HCT116 (cell line): ENCODE measurements at regions not wholly inside any gene's neighbourhood (a gene's known extent, or its start where the extent isn't known, plus 50 kb on each side); places are given as distances from the start of the nearest gene placed in this dataset.

Source experiments
- ATAC-seq: fragments of 200-7000 bp; cut with Tn5 transposase; 2 replicates; pipeline ENCODE4 v1.9.1; 2020; ENCODE audit warnings: mild to moderate bottlenecking, moderate library complexity
- BruUV-seq: library from RNA; stranded (reverse); fragments of 400-500 nt; replicated peaks from 2 replicates; lab custom pipeline; 2021; lab: Mats Ljungman, UMichigan
- CTCF ChIA-PET: fragments of 300-600 bp; sonication (Branson Sonifier 250); formaldehyde crosslinking; loops from one replicate; lab custom pipeline; 2021; ENCODE audit warnings: antibody characterized with exemption; lab: Charles Lee
- POLR2A ChIA-PET: fragments of 300-600, 350-600 bp; sonication (Branson Sonifier 250); formaldehyde crosslinking; loops from one replicate; lab custom pipeline; 2021; ENCODE audit warnings: antibody characterized with exemption; lab: Charles Lee
- RAD21 ChIA-PET, 2 experiments: fragments of 300-600 bp; sonication (Branson Sonifier 250); formaldehyde crosslinking; loops; one replicate each; lab custom pipeline; 2023; ENCODE audit warnings: low total read pairs in 2 of 2; ENCODE audit not compliant: uncharacterized antibody in 2 of 2, unreplicated experiment in 2 of 2, low non-redundant PET in 1 of 2; lab: Charles Lee
- DNase-seq: peaks from one replicate; pipeline ENCODE4 v3.0.0-alpha.2; 2010; ENCODE audit warnings: low read depth, low spot score
- H2AFZ ChIP-seq: fragments of 200-600 bp; shearing (Covaris generic), sonication (generic); 2 replicates; pipeline ENCODE4 v1.6.1; 2017; ENCODE audit warnings: low read depth, mixed run types, mixed read lengths, antibody characterized with exemption, low read length; ENCODE audit not compliant: poor library complexity, severe bottlenecking
- H3K27ac ChIP-seq: 2 replicates; pipeline ENCODE4 v1.5.1; 2012; ENCODE audit warnings: low read depth, low read length
- H3K27me3 ChIP-seq: fragments of 200-600 bp; sonication (generic); 2 replicates; pipeline ENCODE4 v1.6.1; 2016; ENCODE audit warnings: mixed run types, low read length, mixed read lengths; ENCODE audit not compliant: insufficient read depth
- H3K36me3 ChIP-seq, 2 experiments: fragments of 200-500 bp in 1 of 2; fragments of 200-600 bp in 1 of 2; sonication (Bioruptor generic) in 1 of 2; sonication (generic) in 1 of 2; 2 replicates each; pipeline versions ENCODE4 v1.5.1 to v1.6.1; 2014 to 2016; ENCODE audit warnings: low read length in 2 of 2, inconsistent platforms in 1 of 2, mixed read lengths in 1 of 2, mixed run types in 1 of 2; ENCODE audit not compliant: insufficient read depth in 2 of 2, control insufficient read depth in 1 of 2
- H3K4me1 ChIP-seq, 2 experiments: fragments of 200-600 bp in 1 of 2; sonication (generic) in 1 of 2; 2 replicates each; pipeline versions ENCODE4 v1.5.1 to v1.6.1; 2012 to 2017; ENCODE audit warnings: low read length in 2 of 2, inconsistent platforms in 1 of 2, mild to moderate bottlenecking in 1 of 2, mixed read lengths in 1 of 2, mixed run types in 1 of 2, moderate library complexity in 1 of 2; ENCODE audit not compliant: insufficient read depth in 2 of 2, control insufficient read depth in 1 of 2
- H3K4me2 ChIP-seq: fragments of 200-600 bp; sonication (generic); 2 replicates; pipeline ENCODE4 v1.6.1; 2017; ENCODE audit warnings: mixed run types, low read length, mixed read lengths
- H3K4me3 ChIP-seq, 2 experiments: fragments of 200-600 bp in 1 of 2; sonication (generic) in 1 of 2; replicated peaks in 1 of 2; 2 replicates each; pipeline ENCODE4 v1.5.1; 2011 to 2016; ENCODE audit warnings: low read length in 2 of 2, control low read depth in 1 of 2, low read depth in 1 of 2, mild to moderate bottlenecking in 1 of 2, mixed read lengths in 1 of 2, mixed run types in 1 of 2
- H3K79me2 ChIP-seq: fragments of 200-600 bp; sonication (generic); 2 replicates; pipeline ENCODE4 v1.6.1; 2017; ENCODE audit warnings: mild to moderate bottlenecking, mixed run types, low read length, moderate library complexity, mixed read lengths; ENCODE audit not compliant: insufficient read depth
- H3K9ac ChIP-seq: fragments of 200-600 bp; sonication (generic); 2 replicates; pipeline ENCODE4 v1.6.1; 2016; ENCODE audit warnings: low read length, mixed read lengths
- H3K9me2 ChIP-seq: fragments of 200-600 bp; sonication (generic), shearing (Covaris generic); 2 replicates; pipeline ENCODE4 v1.6.1; 2017; ENCODE audit warnings: mixed run types, mild to moderate bottlenecking, moderate library complexity; ENCODE audit not compliant: insufficient read depth
- H3K9me3 ChIP-seq, 2 experiments: fragments of 200-500 bp in 1 of 2; fragments of 200-600 bp in 1 of 2; sonication (Bioruptor generic) in 1 of 2; sonication (generic) in 1 of 2; 2 replicates each; pipeline ENCODE4 v1.6.1; 2014 to 2017; ENCODE audit warnings: low read length in 2 of 2, mixed read lengths in 2 of 2, inconsistent platforms in 1 of 2, low read depth in 1 of 2, mild to moderate bottlenecking in 1 of 2, mixed run types in 1 of 2, moderate library complexity in 1 of 2; ENCODE audit not compliant: control insufficient read depth in 1 of 2, insufficient read depth in 1 of 2
- H4K20me1 ChIP-seq: fragments of 200-600 bp; sonication (generic), shearing (Covaris generic); 2 replicates; pipeline ENCODE4 v1.6.1; 2017; ENCODE audit warnings: mixed run types, mild to moderate bottlenecking, moderate library complexity; ENCODE audit not compliant: insufficient read depth
- ATF3 ChIP-seq: IDR thresholded peaks from 2 replicates; pipeline ENCODE4 v1.6.1; 2012
- CEBPB ChIP-seq: IDR thresholded peaks from 2 replicates; pipeline ENCODE4 v1.6.1; 2012; ENCODE audit warnings: low read depth
- EGR1 ChIP-seq: IDR thresholded peaks from 2 replicates; pipeline ENCODE4 v1.6.1; 2012; ENCODE audit warnings: low read depth
- EZH2 ChIP-seq: fragments of 200-600 bp; sonication (generic); IDR thresholded peaks from 2 replicates; pipeline ENCODE4 v1.6.1; 2017; ENCODE audit warnings: antibody characterized with exemption, mixed run types
- EZH2phosphoT487 ChIP-seq: fragments of 200-600 bp; IDR thresholded peaks from 2 replicates; pipeline ENCODE4 v1.6.1; 2018; ENCODE audit warnings: antibody characterized with exemption, borderline replicate concordance
- FOSL1 ChIP-seq: IDR thresholded peaks from 2 replicates; pipeline ENCODE4 v1.6.1; 2012; ENCODE audit warnings: low read depth
- JUND ChIP-seq: IDR thresholded peaks from 2 replicates; pipeline ENCODE4 v1.6.1; 2012
- MAX ChIP-seq: IDR thresholded peaks from 2 replicates; pipeline ENCODE4 v1.6.1; 2012
- POLR2AphosphoS5 ChIP-seq: IDR thresholded peaks from 2 replicates; pipeline ENCODE4 v1.6.1; 2011; ENCODE audit warnings: mild to moderate bottlenecking, low read depth, low read length, moderate library complexity
- SIN3A ChIP-seq: IDR thresholded peaks from 2 replicates; pipeline ENCODE4 v1.6.1; 2012; ENCODE audit warnings: low read depth
- SP1 ChIP-seq: IDR thresholded peaks from 2 replicates; pipeline ENCODE4 v1.6.1; 2012; ENCODE audit warnings: low read depth
- TCF7L2 ChIP-seq: IDR thresholded peaks from 2 replicates; pipeline ENCODE4 v1.7.0; 2011; ENCODE audit warnings: borderline replicate concordance, inconsistent platforms; ENCODE audit not compliant: insufficient read depth, insufficient read length; ENCODE audit errors: extremely low read depth
- intact Hi-C: fragments of 100-400 bp; cut with micrococcal nuclease; formaldehyde crosslinking; loops from 2 replicates; pipeline ENCODE4 v1.10.0; 2022
- TF ChIP-seq, protein P1 (sequence below): IDR thresholded peaks from 2 replicates; pipeline ENCODE4 v1.6.1; 2011; ENCODE audit warnings: mild to moderate bottlenecking, low read length, moderate library complexity; ENCODE audit not compliant: insufficient replicate concordance; ENCODE audit errors: extremely low read depth

DNA sequence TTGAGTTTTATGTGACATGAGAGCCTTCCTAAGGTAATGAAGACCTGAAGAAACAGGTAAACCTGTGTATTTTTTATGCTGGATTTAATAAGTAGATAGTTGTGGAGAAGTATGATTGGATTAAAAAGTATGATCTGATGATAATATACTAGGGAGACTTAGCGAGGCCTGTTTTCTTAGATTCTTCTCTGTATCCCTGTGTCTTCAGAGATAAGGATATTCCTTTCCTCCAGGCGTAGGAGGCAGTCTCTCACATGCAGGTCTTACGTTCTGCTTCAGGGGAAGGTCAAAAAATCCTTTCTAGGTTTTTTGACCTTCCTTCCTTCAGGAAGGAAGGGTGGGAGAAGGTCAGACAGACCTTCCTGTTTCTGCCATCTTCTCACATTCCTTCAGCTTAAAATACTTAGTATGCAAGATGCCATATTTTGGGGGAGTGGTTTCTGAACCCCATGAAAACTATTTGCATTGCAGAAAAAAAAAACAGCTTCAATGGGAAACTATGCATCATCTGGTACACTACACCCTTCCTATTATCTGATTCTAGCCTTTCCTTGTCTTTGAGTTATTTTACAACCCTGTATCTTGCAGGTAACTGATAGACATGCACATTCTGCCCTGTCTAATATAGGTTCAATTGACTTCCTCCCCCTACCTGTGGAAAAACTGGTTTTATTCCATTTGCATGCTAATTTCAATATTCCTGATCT lies 57.3 kb upstream of the ZNF608 start:
- TF ChIP-seq MAX: no peak
- no peak for TF ChIP-seq TCF7L2
- TF ChIP-seq ATF3: no peak
- TF ChIP-seq POLR2AphosphoS5: no peak
- TF ChIP-seq CEBPB: no peak
- no peak for TF ChIP-seq SIN3A
- TF ChIP-seq EZH2phosphoT487: no peak
- TF ChIP-seq FOSL1: no peak
- no peak for TF ChIP-seq SP1
- no peak for TF ChIP-seq EZH2
- TF ChIP-seq, protein P1, sequence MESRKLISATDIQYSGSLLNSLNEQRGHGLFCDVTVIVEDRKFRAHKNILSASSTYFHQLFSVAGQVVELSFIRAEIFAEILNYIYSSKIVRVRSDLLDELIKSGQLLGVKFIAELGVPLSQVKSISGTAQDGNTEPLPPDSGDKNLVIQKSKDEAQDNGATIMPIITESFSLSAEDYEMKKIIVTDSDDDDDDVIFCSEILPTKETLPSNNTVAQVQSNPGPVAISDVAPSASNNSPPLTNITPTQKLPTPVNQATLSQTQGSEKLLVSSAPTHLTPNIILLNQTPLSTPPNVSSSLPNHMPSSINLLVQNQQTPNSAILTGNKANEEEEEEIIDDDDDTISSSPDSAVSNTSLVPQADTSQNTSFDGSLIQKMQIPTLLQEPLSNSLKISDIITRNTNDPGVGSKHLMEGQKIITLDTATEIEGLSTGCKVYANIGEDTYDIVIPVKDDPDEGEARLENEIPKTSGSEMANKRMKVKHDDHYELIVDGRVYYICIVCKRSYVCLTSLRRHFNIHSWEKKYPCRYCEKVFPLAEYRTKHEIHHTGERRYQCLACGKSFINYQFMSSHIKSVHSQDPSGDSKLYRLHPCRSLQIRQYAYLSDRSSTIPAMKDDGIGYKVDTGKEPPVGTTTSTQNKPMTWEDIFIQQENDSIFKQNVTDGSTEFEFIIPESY: no peak
- no peak for TF ChIP-seq EGR1
- TF ChIP-seq JUND: no peak
- ChIA-PET CTCF (no interaction called here), POLR2A (no interaction called here), RAD21 (no interaction called here)
- BruUV-seq: no TSS peak
- Histone ChIP-seq H3K4me1 (peaks cover 0 to 3% of the 10 kb centered on the region in 2 experiments; a peak in 1 of 4 replicates), H3K27ac (no peak overlapping the region), H3K36me3 (no peaks in the 10 kb centered on the region), H3K79me2 (no peaks in the 10 kb centered on the region), H2AFZ (no peak overlapping the region), H3K9me2 (0 out of 2 replicates have a peak, but pooled peaks cover 4% of the 10 kb centered on the region), H3K27me3 (no peaks in the 10 kb centered on the region), H3K9me3 (no peaks in the 10 kb centered on the region), H3K4me3 (no peak overlapping the region), H3K4me2 (no peak overlapping the region), H4K20me1 (no peaks in the 10 kb centered on the region), H3K9ac (no peak overlapping the region)
- ATAC-seq (no peak), DNase-seq (no peak)
- intact Hi-C loops: no loop called here
